GM18507 (cell line): ENCODE measurements at regions not wholly inside any gene's neighbourhood (a gene's known extent, or its start where the extent isn't known, plus 50 kb on each side); places are given as distances from the start of the nearest gene placed in this dataset.

Experiments
- DNase-seq: peaks from one replicate; pipeline ENCODE4 v3.0.0; 2011; ENCODE audit warnings: low read depth; ENCODE audit not compliant: insufficient read length; ENCODE audit errors: extremely low spot score
- FAIRE-seq: peaks from 2 replicates; lab custom pipeline; 2011; peaks lifted over from hg19 to GRCh38; lab: Jason Lieb, UNC

DNA sequence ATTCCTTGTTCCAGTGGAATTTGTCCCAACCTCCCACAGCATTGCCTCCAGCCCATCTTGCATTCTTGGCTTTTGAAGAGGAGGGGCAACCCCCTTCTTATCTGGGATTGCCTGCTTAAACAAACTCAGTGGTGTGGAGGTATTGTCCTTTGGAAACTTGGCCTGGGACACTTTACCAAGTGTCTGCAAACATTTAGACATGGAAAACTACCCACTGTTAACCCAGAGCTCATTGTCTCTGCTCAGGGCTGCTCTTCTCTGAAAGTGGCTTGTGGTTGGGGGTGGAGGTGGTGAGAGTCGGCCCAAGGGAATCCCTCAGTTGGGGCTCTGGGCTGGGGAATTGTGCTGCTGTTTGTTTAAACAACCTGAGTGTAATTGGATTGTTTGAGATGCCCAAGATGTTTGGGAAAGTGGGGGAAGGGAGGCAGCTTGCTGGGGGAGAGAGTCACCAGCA, 178.3 kb upstream of the GATA6 start:
- DNase-seq = no peak
- no peak for FAIRE-seq

DNA sequence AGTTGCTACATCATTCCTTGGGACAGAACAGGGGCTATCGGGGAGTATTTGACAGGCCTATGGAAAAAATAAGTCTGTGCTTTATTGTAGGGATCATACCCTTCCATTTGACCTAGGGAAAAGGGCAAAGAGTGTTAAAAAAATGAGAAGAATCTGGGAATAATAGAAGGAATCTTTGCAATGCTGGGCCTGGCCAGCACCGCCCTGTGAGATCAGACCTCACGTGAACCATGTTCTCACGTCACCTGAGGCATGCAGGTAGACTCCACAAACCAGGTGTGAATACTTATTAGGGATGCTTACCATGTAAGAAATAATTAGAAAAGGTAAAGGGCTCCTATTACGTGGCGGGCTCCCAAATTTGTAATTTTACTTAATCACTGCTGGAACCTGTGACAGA, 177.5 kb upstream of the GATA6 start:
- no peak for FAIRE-seq
- no peak for DNase-seq

- no peak for FAIRE-seq
- DNase-seq = no peak
Observed at GRCh38 chr18:21996351-21996826, 173.0 kb upstream of the GATA6 start.

GRCh38 chr18:21997207-21998143, 171.9 kb upstream of the GATA6 start:
- FAIRE-seq = peak; percentile 64

DNA sequence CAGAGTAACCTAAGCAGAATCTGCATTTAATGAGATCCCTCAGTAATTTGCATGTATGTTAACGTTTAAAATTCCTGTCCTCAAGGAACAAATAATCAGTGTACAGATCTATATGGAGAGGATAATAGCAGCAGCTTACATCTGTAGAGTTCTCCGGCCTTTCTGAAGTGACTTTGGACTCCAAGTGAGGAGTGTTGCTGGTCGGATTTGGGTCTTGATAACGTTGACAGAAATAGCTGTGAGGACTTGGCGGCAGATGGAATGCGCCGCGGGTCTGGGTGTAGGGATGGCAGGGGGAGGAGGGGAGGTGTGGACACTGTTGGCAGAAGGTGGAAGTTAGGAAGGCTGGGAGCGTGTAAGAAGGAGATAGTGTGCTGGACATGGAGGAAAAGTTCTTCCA, 170.9 kb upstream of the GATA6 start:
- no peak for FAIRE-seq
- no peak for DNase-seq

More at GRCh38 chr18:21997207-21998143, 171.9 kb upstream of the GATA6 start:
- peak; percentile 26 for DNase-seq

GRCh38 chr18:22001912-22002487, 167.4 kb upstream of the GATA6 start:
- FAIRE-seq = no peak
- no peak for DNase-seq

GRCh38 chr18:22005191-22005841, 164.1 kb upstream of the GATA6 start:
- DNase-seq = no peak
- no peak for FAIRE-seq

DNA sequence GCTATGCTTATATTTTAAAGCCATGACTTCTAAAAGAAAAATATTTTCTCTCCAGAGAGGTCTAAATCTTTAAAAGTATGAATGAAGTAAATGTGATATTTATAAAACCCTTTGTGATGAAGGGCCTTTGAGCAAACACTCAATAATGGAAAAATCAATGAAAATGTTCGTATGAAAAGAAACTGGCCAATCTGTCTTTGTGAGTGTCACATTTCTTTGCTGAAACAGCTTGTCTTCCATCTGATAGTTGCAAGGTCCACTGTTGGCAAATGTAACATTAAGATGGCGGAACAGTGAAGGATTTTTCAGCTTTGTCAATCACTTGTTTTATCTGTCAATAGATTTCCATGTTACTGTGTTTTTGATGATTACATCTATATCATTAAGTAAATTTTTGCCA, 162.9 kb upstream of the GATA6 start:
- no peak for DNase-seq
- FAIRE-seq = no peak

- no peak for FAIRE-seq
- DNase-seq = no peak
Observed at GRCh38 chr18:22009242-22009641, 160.1 kb upstream of the GATA6 start.

DNA sequence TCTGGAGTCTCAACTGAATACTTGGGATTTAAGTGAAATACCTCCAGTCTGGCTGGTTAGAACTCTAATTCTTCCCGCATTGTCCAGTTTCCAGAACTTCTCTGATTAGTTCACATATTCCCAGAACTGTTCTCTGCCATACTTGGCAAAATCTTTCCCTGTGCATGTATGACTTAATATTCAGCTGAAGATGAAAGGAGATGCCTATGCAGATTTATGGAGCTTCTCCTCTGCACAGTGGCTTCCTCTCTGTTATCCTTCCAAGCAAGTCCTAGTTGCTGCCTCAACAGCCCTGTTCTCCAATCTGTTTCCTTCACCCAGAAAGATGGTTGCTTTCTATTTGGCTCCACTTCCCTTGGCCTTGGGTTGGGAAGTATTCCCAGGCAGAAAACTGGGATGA, 155.4 kb upstream of the GATA6 start:
- no peak for DNase-seq
- no peak for FAIRE-seq

- FAIRE-seq = no peak
Observed at GRCh38 chr18:22015156-22015555, 154.2 kb upstream of the GATA6 start.

DNA sequence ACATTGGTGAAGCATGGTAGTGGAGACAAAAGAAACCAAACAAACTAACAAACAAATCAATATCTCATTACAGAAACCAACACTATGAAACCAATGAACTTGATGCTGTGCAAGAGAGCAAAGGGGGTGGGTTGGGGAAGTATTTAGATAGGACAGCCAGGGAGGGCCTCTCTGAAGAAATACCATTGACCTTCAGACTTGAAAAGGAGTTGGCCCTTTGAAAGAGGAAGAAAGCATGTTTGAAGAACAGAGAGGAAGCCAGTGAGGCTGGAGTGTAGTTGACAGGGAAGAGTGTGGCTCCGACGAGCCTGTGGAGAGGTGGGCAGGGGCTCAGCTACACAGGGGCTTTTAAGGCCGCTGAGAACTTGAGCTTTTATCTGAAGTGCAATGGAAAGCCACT, 151.0 kb upstream of the GATA6 start:
- FAIRE-seq = no peak
- no peak for DNase-seq

More at GRCh38 chr18:22015156-22015555, 154.2 kb upstream of the GATA6 start:
- DNase-seq = no peak

DNA sequence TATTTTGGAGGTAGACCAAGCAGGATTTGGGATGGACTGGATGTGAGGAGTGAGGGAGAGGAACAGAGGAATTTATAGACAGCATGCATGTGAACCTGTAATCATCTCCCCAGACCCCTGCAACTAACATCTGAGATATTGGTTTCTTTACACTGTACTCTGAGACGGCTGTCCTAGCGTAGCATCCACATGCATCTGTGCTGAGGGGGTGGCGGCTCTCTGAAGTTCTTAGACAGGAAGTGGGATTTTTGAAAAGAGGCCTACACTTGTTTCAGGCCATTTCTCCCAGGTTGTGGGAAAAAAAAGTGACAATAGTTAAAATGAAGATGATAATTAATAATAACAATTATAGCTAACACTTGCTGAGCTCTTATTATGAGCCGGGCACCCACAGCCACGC, 150.2 kb upstream of the GATA6 start:
- FAIRE-seq (no peak), DNase-seq (no peak)

DNA sequence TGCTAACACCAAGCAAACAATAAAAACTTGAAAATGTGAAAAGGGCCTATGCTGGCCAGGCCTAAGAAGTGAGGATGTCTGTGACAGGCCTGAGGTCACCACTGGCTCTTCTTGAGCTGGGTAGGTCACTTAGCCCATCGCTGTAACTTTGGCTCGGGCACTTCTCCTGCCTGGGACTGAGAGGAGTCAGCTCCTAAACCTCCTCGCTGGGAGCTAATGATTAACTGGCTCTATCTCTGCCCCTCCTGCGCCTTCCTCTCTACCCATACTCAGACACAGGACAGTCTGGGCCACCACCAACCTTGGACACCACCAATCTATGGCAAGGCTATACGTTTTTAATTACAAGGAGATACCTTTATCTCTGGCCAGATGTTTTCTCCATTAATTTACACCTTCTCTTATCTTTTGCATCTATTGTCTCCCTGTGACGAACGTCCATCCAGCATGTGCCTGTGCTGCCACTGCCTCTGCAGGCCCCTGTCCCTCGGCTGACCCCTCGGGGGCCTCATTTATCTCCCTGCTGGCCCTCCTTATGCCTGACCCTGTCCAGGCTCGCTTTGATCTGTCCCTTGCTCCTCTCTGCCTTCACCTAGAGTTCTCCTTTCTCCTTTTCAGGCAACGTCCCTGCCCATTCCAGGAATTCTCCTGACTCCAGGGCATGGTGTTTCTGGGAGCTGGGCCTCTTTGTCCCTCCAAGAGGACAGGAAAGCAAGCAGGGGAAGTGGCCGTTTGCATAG, 149.1 kb upstream of the GATA6 start:
- FAIRE-seq = no peak
- no peak for DNase-seq

GRCh38 chr18:22020867-22021370, 148.5 kb upstream of the GATA6 start:
- FAIRE-seq (no peak), DNase-seq (no peak)

DNA sequence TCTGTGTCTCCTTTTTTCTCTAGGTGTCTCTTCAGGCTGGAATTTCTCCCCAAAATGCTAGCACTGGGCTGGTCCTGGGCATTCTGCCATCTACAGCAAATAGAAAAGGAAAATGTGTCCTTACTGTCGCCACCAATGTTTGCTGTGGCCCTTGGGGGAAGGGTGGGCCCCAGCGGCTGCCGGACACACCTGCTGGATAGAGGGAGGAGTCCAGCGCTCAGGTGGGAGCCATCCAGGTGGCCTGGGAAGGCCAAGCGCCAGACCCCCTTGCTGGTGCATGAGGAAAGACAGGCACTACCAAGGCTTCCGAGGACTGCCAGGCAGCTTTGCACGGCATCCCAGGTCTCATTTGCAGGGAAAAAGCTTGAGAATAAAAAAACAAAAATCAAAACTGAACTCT, 147.7 kb upstream of the GATA6 start:
- DNase-seq (no peak), FAIRE-seq (no peak)

DNA sequence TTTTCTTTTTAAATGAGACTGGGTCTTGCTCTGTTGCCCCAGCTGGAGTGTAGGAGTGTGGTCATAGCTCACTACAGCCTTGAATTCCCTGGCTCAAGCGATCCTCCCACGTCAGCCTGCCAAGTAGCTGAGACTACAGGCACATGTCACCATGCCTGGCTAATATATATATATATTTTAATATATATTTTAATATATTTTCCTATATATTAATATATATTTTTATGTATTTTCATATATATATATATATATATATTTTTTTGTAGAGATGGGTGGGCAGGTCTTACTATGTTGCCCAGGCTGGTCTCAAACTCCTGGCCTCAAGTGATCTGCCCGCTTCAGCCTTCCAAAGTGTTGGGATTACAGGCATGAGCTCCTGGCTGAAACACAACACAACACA, 144.5 kb upstream of the GATA6 start:
- FAIRE-seq (no peak), DNase-seq (no peak)

DNA sequence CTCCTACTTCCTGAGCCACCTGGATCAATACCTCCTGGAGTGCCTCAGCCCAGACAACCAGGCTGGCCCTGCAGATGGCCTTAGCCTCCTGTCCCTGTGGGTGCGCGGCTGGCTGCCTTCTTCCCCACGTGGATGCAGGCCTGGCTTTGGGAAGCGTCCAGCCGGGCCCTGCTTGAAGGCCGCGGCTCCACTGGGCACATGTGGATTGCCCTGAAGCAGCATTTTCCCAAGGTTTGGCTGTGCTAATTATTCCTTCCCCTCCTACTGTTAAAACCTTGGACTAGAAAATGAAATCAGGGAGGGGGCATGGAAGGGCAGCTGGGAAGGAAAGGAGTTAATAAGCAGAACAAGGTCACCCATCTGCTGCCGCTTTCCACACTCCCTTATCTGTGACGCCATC, 143.0 kb upstream of the GATA6 start:
- DNase-seq = no peak
- no peak for FAIRE-seq

- no peak for FAIRE-seq
Observed at GRCh38 chr18:22026889-22027288, 142.5 kb upstream of the GATA6 start.

More at GRCh38 chr18:22026889-22027288, 142.5 kb upstream of the GATA6 start:
- DNase-seq = no peak
